ENCODE measurements at regions not wholly inside any gene's neighbourhood (a gene's known extent, or its start where the extent isn't known, plus 50 kb on each side); places are given as distances from the start of the nearest gene placed in this dataset.
"Not testable (repeated sequence)": the region's sequence is repeated elsewhere in the genome, so short reads cannot be mapped to it uniquely, and the experiment has no call there.

GRCh38 chr10:113486531-113486930 is 66.3 kb upstream of the HABP2 start:
- Histone ChIP-seq H3K9me3 (ENCODE audit: low read depth) (no peaks in the 10 kb centered on the region), H3K4me1 (ENCODE audit: low read depth) (no peaks in the 10 kb centered on the region), H3K27ac (no peak overlapping the region), H3K4me3 (no peak overlapping the region), H3K27me3 (peaks cover under 1% of the 10 kb centered on the region), H3K36me3 (no peaks in the 10 kb centered on the region)
- no peak for TF ChIP-seq CTCF (IDR thresholded peaks at IDR 0.05; ENCODE audit: low read depth, low read length)
- no peak for DNase-seq (ENCODE audit: low read depth in 1 of 2, low spot score in 1 of 2)

- Histone ChIP-seq H3K4me1 (ENCODE audit: low read depth) (no peaks in the 10 kb centered on the region), H3K9me3 (ENCODE audit: low read depth) (no peaks in the 10 kb centered on the region), H3K27me3 (peaks cover 7% of the 10 kb centered on the region), H3K27ac (no peak overlapping the region), H3K36me3 (no peaks in the 10 kb centered on the region), H3K4me3 (no peak overlapping the region)
- DNase-seq (ENCODE audit: low read depth in 1 of 2, low spot score in 1 of 2), result no peak
- TF ChIP-seq CTCF (IDR thresholded peaks at IDR 0.05; ENCODE audit: low read depth, low read length), result no peak
Measured at GRCh38 chr10:113487154-113487553, 65.7 kb upstream of the HABP2 start.

- no peaks in the 10 kb centered on the region for H3K9me3 ChIP-seq (ENCODE audit: low read depth)
- H3K36me3 ChIP-seq, result no peaks in the 10 kb centered on the region
- peaks cover 8% of the 10 kb centered on the region for H3K27me3 ChIP-seq
- H3K4me3 ChIP-seq, result no peak overlapping the region
- H3K27ac ChIP-seq, result no peak overlapping the region
- TF ChIP-seq CTCF (IDR thresholded peaks at IDR 0.05; ENCODE audit: low read depth, low read length), result no peak
- H3K4me1 ChIP-seq (ENCODE audit: low read depth), result no peaks in the 10 kb centered on the region
- no peak for DNase-seq (ENCODE audit: low read depth in 1 of 2, low spot score in 1 of 2)
Measured at GRCh38 chr10:113488186-113488585, 64.7 kb upstream of the HABP2 start.

- H3K36me3 ChIP-seq; H3K9me3 ChIP-seq (ENCODE audit: low read depth); H3K4me3 ChIP-seq: not testable (repeated sequence)
Measured at GRCh38 chr10:113489522-113489921, 63.3 kb upstream of the HABP2 start.

GRCh38 chr10:113491967-113492565 is 60.8 kb upstream of the HABP2 start:
- Histone ChIP-seq H3K4me1 (ENCODE audit: low read depth) (no peaks in the 10 kb centered on the region), H3K27ac (no peak overlapping the region), H3K4me3 (no peak overlapping the region), H3K36me3 (no peaks in the 10 kb centered on the region), H3K27me3 (peaks cover 8% of the 10 kb centered on the region), H3K9me3 (ENCODE audit: low read depth) (no peaks in the 10 kb centered on the region)
- DNase-seq (ENCODE audit: low read depth in 1 of 2, low spot score in 1 of 2), result no peak
- no peak for TF ChIP-seq CTCF (IDR thresholded peaks at IDR 0.05; ENCODE audit: low read depth, low read length)

More at GRCh38 chr10:113489522-113489921, 63.3 kb upstream of the HABP2 start:
- not testable (repeated sequence) for H3K27me3 ChIP-seq; H3K4me1 ChIP-seq (ENCODE audit: low read depth); H3K27ac ChIP-seq; DNase-seq (ENCODE audit: low read depth in 1 of 2, low spot score in 1 of 2)

GRCh38 chr10:113493195-113493594 is 59.7 kb upstream of the HABP2 start:
- Histone ChIP-seq H3K4me1 (ENCODE audit: low read depth) (no peaks in the 10 kb centered on the region), H3K27me3 (peaks cover 8% of the 10 kb centered on the region), H3K36me3 (no peaks in the 10 kb centered on the region), H3K4me3 (no peak overlapping the region), H3K27ac (no peak overlapping the region), H3K9me3 (ENCODE audit: low read depth) (no peaks in the 10 kb centered on the region)
- no peak for DNase-seq (ENCODE audit: low read depth in 1 of 2, low spot score in 1 of 2)
- TF ChIP-seq CTCF (IDR thresholded peaks at IDR 0.05; ENCODE audit: low read depth, low read length), result no peak
